ENCODE measurements at regions not wholly inside any gene's neighbourhood (a gene's known extent, or its start where the extent isn't known, plus 50 kb on each side); places are given as distances from the start of the nearest gene placed in this dataset.

GRCh38 chr12:19829100-19829853 lies 390.0 kb downstream of the AEBP2 start:
- CTCF ChIA-PET, result no interaction called here

DNA sequence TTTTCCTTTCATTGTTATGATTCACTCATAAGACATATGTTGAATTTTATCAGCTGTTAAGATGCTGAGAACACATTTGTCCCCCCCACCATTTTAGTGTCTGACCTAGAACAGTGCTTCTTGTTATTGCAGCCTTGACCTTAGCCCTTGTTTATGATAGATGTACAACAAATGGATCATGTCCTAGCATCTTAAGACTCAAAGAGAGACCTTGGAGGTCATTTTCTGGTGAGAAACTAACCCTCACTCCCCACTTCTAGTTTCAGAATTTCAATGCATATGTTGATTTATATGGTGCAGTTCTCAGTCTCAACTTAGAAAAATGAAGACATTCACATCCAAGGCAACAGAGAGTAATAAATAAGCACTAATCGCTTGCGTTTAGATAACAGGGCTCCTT lies 391.2 kb downstream of the AEBP2 start:
- H3K4me3 ChIP-seq (ENCODE audit: low read depth in 2 of 2, low read length in 2 of 2), result no peak overlapping the region
- intact Hi-C loops (cut with micrococcal nuclease; ENCODE audit: unreplicated experiment) (no loop called here), in situ Hi-C loops (cut with HindIII; ENCODE audit: low pct_unique_long_range_greater_than_20kb, low sequenced_read_pairs) (no loop called here)
- no peak for TF ChIP-seq POLR2AphosphoS5 (IDR thresholded peaks at IDR 0.05; ENCODE audit: low read depth, low read length)
- TF ChIP-seq CTCF (IDR thresholded peaks at IDR 0.05), result no peak
- no peak for TF ChIP-seq REST (IDR thresholded peaks at IDR 0.05; ENCODE audit: insufficient read depth in 1 of 2, low read depth in 2 of 2, low read length in 1 of 2)
- no peak for TF ChIP-seq TCF7L2 (IDR thresholded peaks at IDR 0.05; ENCODE audit: low read depth, low read length)
- no peak for TF ChIP-seq SIN3A (IDR thresholded peaks at IDR 0.05; ENCODE audit: borderline replicate concordance, insufficient read depth, low read depth, low read length)
- DNase-seq (ENCODE audit: low read depth, low spot score) (no peak), ATAC-seq (no peak)
- no peaks in the 10 kb centered on the region for H3K27me3 ChIP-seq (ENCODE audit: control insufficient read depth, insufficient read depth, low read length)
- ChIA-PET CTCF (no interaction called here), POLR2A (no interaction called here)
- BruUV-seq (replicated peaks), result no TSS peak
- no peak overlapping the region for H3K27ac ChIP-seq (ENCODE audit: low read length)
- no peaks in the 10 kb centered on the region for H3K9me3 ChIP-seq (ENCODE audit: control insufficient read depth, insufficient read depth, low read depth, low read length)
- H3K4me1 ChIP-seq (ENCODE audit: control insufficient read depth, insufficient read depth, low read length), result no peaks in the 10 kb centered on the region
- H3K36me3 ChIP-seq (ENCODE audit: control insufficient read depth, insufficient read depth, low read length), result no peaks in the 10 kb centered on the region

More at GRCh38 chr12:19829100-19829853, 390.0 kb downstream of the AEBP2 start:
- Histone ChIP-seq H3K27ac (ENCODE audit: low read length) (no peak overlapping the region), H3K4me1 (ENCODE audit: control insufficient read depth, insufficient read depth, low read length) (no peaks in the 10 kb centered on the region), H3K27me3 (ENCODE audit: control insufficient read depth, insufficient read depth, low read length) (no peaks in the 10 kb centered on the region), H3K36me3 (ENCODE audit: control insufficient read depth, insufficient read depth, low read length) (no peaks in the 10 kb centered on the region), H3K9me3 (ENCODE audit: control insufficient read depth, insufficient read depth, low read depth, low read length) (no peaks in the 10 kb centered on the region), H3K4me3 (ENCODE audit: low read depth in 2 of 2, low read length in 2 of 2) (no peak overlapping the region)
- POLR2A ChIA-PET, result no interaction called here
- intact Hi-C loops (cut with micrococcal nuclease; ENCODE audit: unreplicated experiment), result no loop called here
- no peak for DNase-seq (ENCODE audit: low read depth, low spot score)
- ATAC-seq, result no peak
- TF ChIP-seq POLR2AphosphoS5 (IDR thresholded peaks at IDR 0.05; ENCODE audit: low read depth, low read length) (no peak), CTCF (IDR thresholded peaks at IDR 0.05) (no peak), TCF7L2 (IDR thresholded peaks at IDR 0.05; ENCODE audit: low read depth, low read length) (no peak), SIN3A (IDR thresholded peaks at IDR 0.05; ENCODE audit: borderline replicate concordance, insufficient read depth, low read depth, low read length) (no peak), REST (IDR thresholded peaks at IDR 0.05; ENCODE audit: insufficient read depth in 1 of 2, low read depth in 2 of 2, low read length in 1 of 2) (no peak)
- in situ Hi-C loops (cut with HindIII; ENCODE audit: low pct_unique_long_range_greater_than_20kb, low sequenced_read_pairs), result no loop called here
- BruUV-seq (replicated peaks), result no TSS peak
